ENCODE measurements at regions not wholly inside any gene's neighbourhood (a gene's known extent, or its start where the extent isn't known, plus 50 kb on each side); places are given as distances from the start of the nearest gene placed in this dataset.

GRCh38 chr4:84407554-84408407, 91.3 kb downstream of the NKX6-1 start:
- peak; percentile 49 for FAIRE-seq
- no peak for TF ChIP-seq CTCF (IDR thresholded peaks at IDR 0.05; ENCODE audit: borderline replicate concordance, extremely low read depth, insufficient read depth)
- H3K36me3 ChIP-seq (ENCODE audit: control insufficient read depth in 2 of 3, insufficient read depth in 3 of 3, low read length in 3 of 3) = no peaks in the 10 kb centered on the region
- H3K4me3 ChIP-seq (ENCODE audit: low read length in 3 of 3) = no peak overlapping the region
- H3K27ac ChIP-seq (ENCODE audit: low read depth in 2 of 2, low read length in 2 of 2) = no peak overlapping the region
- H3K9me3 ChIP-seq (ENCODE audit: control insufficient read depth in 2 of 3, insufficient read depth in 1 of 3, low read length in 3 of 3) = no peaks in the 10 kb centered on the region
- no peaks in the 10 kb centered on the region for H3K27me3 ChIP-seq (ENCODE audit: control insufficient read depth, insufficient read depth, low read length)
- intact Hi-C loops (cut with DNase I) = no loop called here
- DNase-seq = peak in 2 of 5 donors; percentile 16 to 23
- no peak overlapping the region for H3K9ac ChIP-seq (ENCODE audit: low read length in 3 of 3)
- no peaks in the 10 kb centered on the region for H3K4me1 ChIP-seq (ENCODE audit: control insufficient read depth in 2 of 3, insufficient read depth in 2 of 3, low read depth in 1 of 3, low read length in 3 of 3)

- H3K36me3 ChIP-seq (ENCODE audit: control insufficient read depth in 2 of 3, insufficient read depth in 3 of 3, low read length in 3 of 3) = no peaks in the 10 kb centered on the region
- H3K4me1 ChIP-seq (ENCODE audit: control insufficient read depth in 2 of 3, insufficient read depth in 2 of 3, low read depth in 1 of 3, low read length in 3 of 3) = no peaks in the 10 kb centered on the region
- no peak overlapping the region for H3K4me3 ChIP-seq (ENCODE audit: low read length in 3 of 3)
- DNase-seq (no peak), FAIRE-seq (no peak)
- no peak overlapping the region for H3K27ac ChIP-seq (ENCODE audit: low read depth in 2 of 2, low read length in 2 of 2)
- H3K27me3 ChIP-seq (ENCODE audit: control insufficient read depth, insufficient read depth, low read length) = no peaks in the 10 kb centered on the region
- intact Hi-C loops (cut with DNase I) = no loop called here
- H3K9me3 ChIP-seq (ENCODE audit: control insufficient read depth in 2 of 3, insufficient read depth in 1 of 3, low read length in 3 of 3) = no peaks in the 10 kb centered on the region
- H3K9ac ChIP-seq (ENCODE audit: low read length in 3 of 3) = no peak overlapping the region
- no peak for TF ChIP-seq CTCF (IDR thresholded peaks at IDR 0.05; ENCODE audit: borderline replicate concordance, extremely low read depth, insufficient read depth)
Observed at GRCh38 chr4:84403656-84404055, 95.4 kb downstream of the NKX6-1 start.

- no peaks in the 10 kb centered on the region for H3K4me1 ChIP-seq (ENCODE audit: control insufficient read depth in 2 of 3, insufficient read depth in 2 of 3, low read depth in 1 of 3, low read length in 3 of 3)
- intact Hi-C loops (cut with DNase I) = no loop called here
- no peak overlapping the region for H3K27ac ChIP-seq (ENCODE audit: low read depth in 2 of 2, low read length in 2 of 2)
- TF ChIP-seq CTCF (IDR thresholded peaks at IDR 0.05; ENCODE audit: borderline replicate concordance, extremely low read depth, insufficient read depth) = no peak
- no peak overlapping the region for H3K9ac ChIP-seq (ENCODE audit: low read length in 3 of 3)
- FAIRE-seq (no peak), DNase-seq (peak in 3 of 5 donors; percentile 47 to 72 (median 66))
- no peaks in the 10 kb centered on the region for H3K27me3 ChIP-seq (ENCODE audit: control insufficient read depth, insufficient read depth, low read length)
- no peaks in the 10 kb centered on the region for H3K36me3 ChIP-seq (ENCODE audit: control insufficient read depth in 2 of 3, insufficient read depth in 3 of 3, low read length in 3 of 3)
- H3K9me3 ChIP-seq (ENCODE audit: control insufficient read depth in 2 of 3, insufficient read depth in 1 of 3, low read length in 3 of 3) = no peaks in the 10 kb centered on the region
- no peak overlapping the region for H3K4me3 ChIP-seq (ENCODE audit: low read length in 3 of 3)
Observed at GRCh38 chr4:84401701-84402306, 97.3 kb downstream of the NKX6-1 start.
